Muscle layer of duodenum (tissue), 2 donors: ENCODE measurements at regions not wholly inside any gene's neighbourhood (a gene's known extent, or its start where the extent isn't known, plus 50 kb on each side); places are given as distances from the start of the nearest gene placed in this dataset.
A peak's percentile ranks its signal among the peaks of the same experiment; 100 is the strongest.

Source experiments
- H3K27ac ChIP-seq: one replicate; pipeline ENCODE4 v1.7.0; 2013; ENCODE audit warnings: mild to moderate bottlenecking, low read length
- H3K27me3 ChIP-seq: one replicate; pipeline ENCODE4 v1.7.0; 2013; ENCODE audit warnings: low read depth, mild to moderate bottlenecking, control low read depth, low read length
- H3K36me3 ChIP-seq, 2 donors: one replicate each; pipeline ENCODE4 v1.7.0; 2013; ENCODE audit warnings: low read length in 2 of 2, control low read depth in 1 of 2, mild to moderate bottlenecking in 1 of 2; ENCODE audit not compliant: insufficient read depth in 2 of 2, control insufficient read depth in 1 of 2
- H3K4me1 ChIP-seq, 2 donors: one replicate each; pipeline ENCODE4 v1.7.0; 2013; ENCODE audit warnings: low read length in 2 of 2, mild to moderate bottlenecking in 2 of 2, control low read depth in 1 of 2, moderate library complexity in 1 of 2; ENCODE audit not compliant: insufficient read depth in 2 of 2, control insufficient read depth in 1 of 2
- H3K4me3 ChIP-seq, 2 donors: one replicate each; pipeline ENCODE4 v1.7.0; 2013; ENCODE audit warnings: low read length in 2 of 2, low read depth in 1 of 2, mild to moderate bottlenecking in 1 of 2
- H3K9me3 ChIP-seq, 2 donors: one replicate each; pipeline ENCODE4 v1.7.0; 2013; ENCODE audit warnings: low read length in 2 of 2, control low read depth in 1 of 2, mild to moderate bottlenecking in 1 of 2; ENCODE audit not compliant: control insufficient read depth in 1 of 2
- donor health status: healthy.

- Histone ChIP-seq H3K4me3 (no peak overlapping the region), H3K36me3 (no peaks in the 10 kb centered on the region), H3K27me3 (no peaks in the 10 kb centered on the region), H3K9me3 (no peaks in the 10 kb centered on the region), H3K27ac (no peak overlapping the region), H3K4me1 (peaks cover 9 to 24% of the 10 kb centered on the region in 2 donors)
These were observed 86.7 kb upstream of the NAA20 start for GRCh38 chr20:19930426-19930825.

GRCh38 chr20:19932170-19932667 lies 84.9 kb upstream of the NAA20 start:
- H3K4me1 ChIP-seq = peaks cover 10 to 28% of the 10 kb centered on the region in 2 donors
- H3K4me3 ChIP-seq = no peak overlapping the region
- H3K27me3 ChIP-seq = no peaks in the 10 kb centered on the region
- peaks cover 0 to 4% of the 10 kb centered on the region in 2 donors for H3K36me3 ChIP-seq
- H3K9me3 ChIP-seq = no peaks in the 10 kb centered on the region
- peak overlapping the region; percentile 68 for H3K27ac ChIP-seq

- H3K9me3 ChIP-seq = no peaks in the 10 kb centered on the region
- no peaks in the 10 kb centered on the region for H3K27me3 ChIP-seq
- H3K36me3 ChIP-seq = peaks cover 0 to 5% of the 10 kb centered on the region in 2 donors
- H3K27ac ChIP-seq = peak overlapping the region; percentile 77
- peaks cover 10 to 28% of the 10 kb centered on the region in 2 donors for H3K4me1 ChIP-seq
- peak overlapping the region; percentile 43 to 50 for H3K4me3 ChIP-seq
These were observed 82.2 kb upstream of the NAA20 start for GRCh38 chr20:19934792-19935491.

- Histone ChIP-seq H3K4me3 (peak overlapping the region in 1 of 2 donors; percentile 50), H3K27me3 (no peaks in the 10 kb centered on the region), H3K27ac (peak overlapping the region; percentile 77), H3K36me3 (peaks cover 0 to 14% of the 10 kb centered on the region in 2 donors), H3K9me3 (no peaks in the 10 kb centered on the region), H3K4me1 (peaks cover 10 to 28% of the 10 kb centered on the region in 2 donors)
These were observed 81.3 kb upstream of the NAA20 start for GRCh38 chr20:19935842-19936241.

- Histone ChIP-seq H3K27ac (peak overlapping the region; percentile 77), H3K4me3 (peak overlapping the region in 1 of 2 donors; percentile 50)
These were observed 80.5 kb upstream of the NAA20 start for GRCh38 chr20:19936466-19937200.

GRCh38 chr20:19937218-19937617 lies 79.9 kb upstream of the NAA20 start:
- Histone ChIP-seq H3K9me3 (no peaks in the 10 kb centered on the region), H3K27me3 (no peaks in the 10 kb centered on the region), H3K27ac (peak overlapping the region; percentile 77), H3K4me1 (peaks cover 11 to 24% of the 10 kb centered on the region in 2 donors), H3K4me3 (peak overlapping the region in 1 of 2 donors; percentile 50), H3K36me3 (peaks cover 0 to 17% of the 10 kb centered on the region in 2 donors)

More at GRCh38 chr20:19936466-19937200, 80.5 kb upstream of the NAA20 start:
- H3K27me3 ChIP-seq = no peaks in the 10 kb centered on the region
- peaks cover 0 to 17% of the 10 kb centered on the region in 2 donors for H3K36me3 ChIP-seq
- H3K9me3 ChIP-seq = no peaks in the 10 kb centered on the region
- peaks cover 10 to 28% of the 10 kb centered on the region in 2 donors for H3K4me1 ChIP-seq

GRCh38 chr20:19937651-19938420 lies 79.3 kb upstream of the NAA20 start:
- Histone ChIP-seq H3K36me3 (peaks cover 0 to 17% of the 10 kb centered on the region in 2 donors), H3K9me3 (no peaks in the 10 kb centered on the region), H3K4me1 (peaks cover 16 to 18% of the 10 kb centered on the region in 2 donors), H3K27me3 (no peaks in the 10 kb centered on the region), H3K4me3 (no peak overlapping the region), H3K27ac (no peak overlapping the region)

- no peak overlapping the region for H3K27ac ChIP-seq
- peaks cover 0 to 17% of the 10 kb centered on the region in 2 donors for H3K36me3 ChIP-seq
- no peaks in the 10 kb centered on the region for H3K9me3 ChIP-seq
- no peaks in the 10 kb centered on the region for H3K27me3 ChIP-seq
- no peak overlapping the region for H3K4me3 ChIP-seq
- peaks cover 11 to 20% of the 10 kb centered on the region in 2 donors for H3K4me1 ChIP-seq
These were observed 78.6 kb upstream of the NAA20 start for GRCh38 chr20:19938421-19939090.

- Histone ChIP-seq H3K4me1 (peaks cover 14 to 19% of the 10 kb centered on the region in 2 donors), H3K27me3 (no peaks in the 10 kb centered on the region), H3K9me3 (no peaks in the 10 kb centered on the region), H3K4me3 (no peak overlapping the region), H3K27ac (no peak overlapping the region), H3K36me3 (peaks cover 0 to 17% of the 10 kb centered on the region in 2 donors)
These were observed 76.1 kb upstream of the NAA20 start for GRCh38 chr20:19940988-19941460.

GRCh38 chr20:19942611-19943010 lies 74.6 kb upstream of the NAA20 start:
- H3K9me3 ChIP-seq = no peaks in the 10 kb centered on the region
- peak overlapping the region; percentile 58 for H3K27ac ChIP-seq
- peaks cover 1 to 13% of the 10 kb centered on the region in 2 donors for H3K36me3 ChIP-seq
- H3K4me3 ChIP-seq = no peak overlapping the region
- H3K4me1 ChIP-seq = peaks cover 14 to 20% of the 10 kb centered on the region in 2 donors
- no peaks in the 10 kb centered on the region for H3K27me3 ChIP-seq
